Esophagus squamous epithelium (tissue), 4 donors: ENCODE measurements at regions not wholly inside any gene's neighbourhood (a gene's known extent, or its start where the extent isn't known, plus 50 kb on each side); places are given as distances from the start of the nearest gene placed in this dataset.

ENCODE experiments used
- CTCF ChIP-seq, 6 experiments: fragments of 450-650 bp in 4 of 6; fragments of 200-600 bp in 2 of 6; sonication (generic) in 2 of 6; IDR thresholded peaks; one replicate each; pipeline ENCODE4 v1.5.1; 2016 to 2019; ENCODE audit warnings: antibody characterized with exemption in 6 of 6, mild to moderate bottlenecking in 4 of 6, moderate library complexity in 4 of 6
- POLR2A ChIP-seq, 4 donors: fragments of 450-650 bp; IDR thresholded peaks; one replicate each; pipeline ENCODE4 v1.6.1; 2017; ENCODE audit warnings: antibody characterized with exemption in 4 of 4, mild to moderate bottlenecking in 4 of 4, moderate library complexity in 3 of 4

DNA sequence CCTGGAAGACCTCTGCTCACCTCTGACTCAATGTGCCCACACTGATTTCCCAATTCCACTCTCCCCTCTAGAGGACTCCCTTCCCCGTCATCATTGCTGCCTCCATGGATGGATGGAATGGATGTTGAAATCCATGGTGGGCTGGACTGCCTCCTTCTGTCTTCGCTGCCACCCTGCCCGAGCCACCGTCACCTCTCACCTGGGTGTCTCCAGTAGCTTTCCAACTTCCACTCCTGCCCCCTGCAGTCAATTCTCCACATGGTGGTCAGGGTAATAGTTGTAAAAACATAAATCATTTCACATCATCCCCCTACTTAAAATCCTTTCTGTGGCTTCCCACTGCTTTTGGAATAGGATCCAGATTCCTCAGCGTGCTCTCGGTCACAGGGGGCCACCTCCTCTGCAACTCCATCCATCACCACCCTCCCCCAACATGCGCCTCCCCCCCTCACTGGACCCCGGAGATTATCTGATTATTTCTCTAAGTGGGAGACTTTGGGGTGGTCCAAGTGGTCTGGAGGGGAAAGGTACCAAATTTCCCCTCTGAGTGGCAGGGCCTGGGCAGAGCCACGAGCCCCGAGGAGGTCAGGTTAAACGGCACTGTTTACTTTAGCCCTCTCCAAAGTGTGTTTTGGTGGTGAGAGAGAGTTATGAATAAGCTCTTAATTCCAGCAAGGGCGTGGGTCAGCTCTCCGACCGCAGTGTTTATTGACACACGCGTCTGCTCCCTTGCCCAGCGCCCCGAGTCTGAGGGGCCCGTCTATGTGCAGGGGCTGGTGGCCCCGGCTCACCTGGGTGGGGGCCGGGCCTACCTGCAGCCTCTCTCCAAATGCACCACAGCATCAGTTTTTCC, 313.7 kb downstream of the MN1 start:
- TF ChIP-seq POLR2A (IDR thresholded peaks at IDR 0.05) (no peak), CTCF (IDR thresholded peaks at IDR 0.05) (no peak)
